ENCODE measurements at regions not wholly inside any gene's neighbourhood (a gene's known extent, or its start where the extent isn't known, plus 50 kb on each side); places are given as distances from the start of the nearest gene placed in this dataset.

DNA sequence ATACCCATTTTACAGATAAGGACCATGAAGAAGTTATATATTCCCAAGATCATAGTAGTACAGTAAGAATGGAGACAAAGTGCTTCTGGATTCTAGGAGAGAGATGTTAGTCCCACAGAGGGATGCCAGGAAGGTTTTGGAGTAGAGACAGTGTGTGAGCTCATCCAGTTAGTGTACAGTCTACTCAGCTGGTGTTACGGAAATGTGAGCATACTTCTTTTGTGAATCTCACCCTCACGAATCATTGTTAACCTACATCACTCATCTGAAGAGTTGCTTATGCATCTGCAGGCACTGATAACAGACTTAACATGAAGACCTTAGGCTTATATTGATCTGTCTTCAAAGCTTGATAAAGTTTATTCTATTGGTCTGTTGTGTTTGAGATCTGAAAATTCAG is 106.6 kb upstream of the PTPRG start:
- TF ChIP-seq, protein P1, sequence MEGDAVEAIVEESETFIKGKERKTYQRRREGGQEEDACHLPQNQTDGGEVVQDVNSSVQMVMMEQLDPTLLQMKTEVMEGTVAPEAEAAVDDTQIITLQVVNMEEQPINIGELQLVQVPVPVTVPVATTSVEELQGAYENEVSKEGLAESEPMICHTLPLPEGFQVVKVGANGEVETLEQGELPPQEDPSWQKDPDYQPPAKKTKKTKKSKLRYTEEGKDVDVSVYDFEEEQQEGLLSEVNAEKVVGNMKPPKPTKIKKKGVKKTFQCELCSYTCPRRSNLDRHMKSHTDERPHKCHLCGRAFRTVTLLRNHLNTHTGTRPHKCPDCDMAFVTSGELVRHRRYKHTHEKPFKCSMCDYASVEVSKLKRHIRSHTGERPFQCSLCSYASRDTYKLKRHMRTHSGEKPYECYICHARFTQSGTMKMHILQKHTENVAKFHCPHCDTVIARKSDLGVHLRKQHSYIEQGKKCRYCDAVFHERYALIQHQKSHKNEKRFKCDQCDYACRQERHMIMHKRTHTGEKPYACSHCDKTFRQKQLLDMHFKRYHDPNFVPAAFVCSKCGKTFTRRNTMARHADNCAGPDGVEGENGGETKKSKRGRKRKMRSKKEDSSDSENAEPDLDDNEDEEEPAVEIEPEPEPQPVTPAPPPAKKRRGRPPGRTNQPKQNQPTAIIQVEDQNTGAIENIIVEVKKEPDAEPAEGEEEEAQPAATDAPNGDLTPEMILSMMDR (IDR thresholded peaks at IDR 0.05; ENCODE audit: low read depth, low read length, missing input control): no peak
- no peak for TF ChIP-seq RAD21 (IDR thresholded peaks at IDR 0.05)
- no peak for TF ChIP-seq YY1 (IDR thresholded peaks at IDR 0.05)
- TF ChIP-seq, protein P2, sequence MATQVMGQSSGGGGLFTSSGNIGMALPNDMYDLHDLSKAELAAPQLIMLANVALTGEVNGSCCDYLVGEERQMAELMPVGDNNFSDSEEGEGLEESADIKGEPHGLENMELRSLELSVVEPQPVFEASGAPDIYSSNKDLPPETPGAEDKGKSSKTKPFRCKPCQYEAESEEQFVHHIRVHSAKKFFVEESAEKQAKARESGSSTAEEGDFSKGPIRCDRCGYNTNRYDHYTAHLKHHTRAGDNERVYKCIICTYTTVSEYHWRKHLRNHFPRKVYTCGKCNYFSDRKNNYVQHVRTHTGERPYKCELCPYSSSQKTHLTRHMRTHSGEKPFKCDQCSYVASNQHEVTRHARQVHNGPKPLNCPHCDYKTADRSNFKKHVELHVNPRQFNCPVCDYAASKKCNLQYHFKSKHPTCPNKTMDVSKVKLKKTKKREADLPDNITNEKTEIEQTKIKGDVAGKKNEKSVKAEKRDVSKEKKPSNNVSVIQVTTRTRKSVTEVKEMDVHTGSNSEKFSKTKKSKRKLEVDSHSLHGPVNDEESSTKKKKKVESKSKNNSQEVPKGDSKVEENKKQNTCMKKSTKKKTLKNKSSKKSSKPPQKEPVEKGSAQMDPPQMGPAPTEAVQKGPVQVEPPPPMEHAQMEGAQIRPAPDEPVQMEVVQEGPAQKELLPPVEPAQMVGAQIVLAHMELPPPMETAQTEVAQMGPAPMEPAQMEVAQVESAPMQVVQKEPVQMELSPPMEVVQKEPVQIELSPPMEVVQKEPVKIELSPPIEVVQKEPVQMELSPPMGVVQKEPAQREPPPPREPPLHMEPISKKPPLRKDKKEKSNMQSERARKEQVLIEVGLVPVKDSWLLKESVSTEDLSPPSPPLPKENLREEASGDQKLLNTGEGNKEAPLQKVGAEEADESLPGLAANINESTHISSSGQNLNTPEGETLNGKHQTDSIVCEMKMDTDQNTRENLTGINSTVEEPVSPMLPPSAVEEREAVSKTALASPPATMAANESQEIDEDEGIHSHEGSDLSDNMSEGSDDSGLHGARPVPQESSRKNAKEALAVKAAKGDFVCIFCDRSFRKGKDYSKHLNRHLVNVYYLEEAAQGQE (IDR thresholded peaks at IDR 0.05): no peak
- no peak for TF ChIP-seq HNF4A (conservative IDR thresholded peaks at IDR 0.05)
- no peak for TF ChIP-seq FOXA1 (IDR thresholded peaks at IDR 0.05)
- no peak for TF ChIP-seq HNF4G (IDR thresholded peaks at IDR 0.05)
- TF ChIP-seq, protein P3, sequence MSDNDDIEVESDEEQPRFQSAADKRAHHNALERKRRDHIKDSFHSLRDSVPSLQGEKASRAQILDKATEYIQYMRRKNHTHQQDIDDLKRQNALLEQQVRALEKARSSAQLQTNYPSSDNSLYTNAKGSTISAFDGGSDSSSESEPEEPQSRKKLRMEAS (IDR thresholded peaks at IDR 0.05): no peak
- TF ChIP-seq, protein P4, sequence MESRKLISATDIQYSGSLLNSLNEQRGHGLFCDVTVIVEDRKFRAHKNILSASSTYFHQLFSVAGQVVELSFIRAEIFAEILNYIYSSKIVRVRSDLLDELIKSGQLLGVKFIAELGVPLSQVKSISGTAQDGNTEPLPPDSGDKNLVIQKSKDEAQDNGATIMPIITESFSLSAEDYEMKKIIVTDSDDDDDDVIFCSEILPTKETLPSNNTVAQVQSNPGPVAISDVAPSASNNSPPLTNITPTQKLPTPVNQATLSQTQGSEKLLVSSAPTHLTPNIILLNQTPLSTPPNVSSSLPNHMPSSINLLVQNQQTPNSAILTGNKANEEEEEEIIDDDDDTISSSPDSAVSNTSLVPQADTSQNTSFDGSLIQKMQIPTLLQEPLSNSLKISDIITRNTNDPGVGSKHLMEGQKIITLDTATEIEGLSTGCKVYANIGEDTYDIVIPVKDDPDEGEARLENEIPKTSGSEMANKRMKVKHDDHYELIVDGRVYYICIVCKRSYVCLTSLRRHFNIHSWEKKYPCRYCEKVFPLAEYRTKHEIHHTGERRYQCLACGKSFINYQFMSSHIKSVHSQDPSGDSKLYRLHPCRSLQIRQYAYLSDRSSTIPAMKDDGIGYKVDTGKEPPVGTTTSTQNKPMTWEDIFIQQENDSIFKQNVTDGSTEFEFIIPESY (IDR thresholded peaks at IDR 0.05): no peak

Measured in liver (tissue), 3 donors.